C4-2B (cell line): ENCODE measurements at regions not wholly inside any gene's neighbourhood (a gene's known extent, or its start where the extent isn't known, plus 50 kb on each side); places are given as distances from the start of the nearest gene placed in this dataset.
"Not testable (repeated sequence)": the region's sequence is repeated elsewhere in the genome, so short reads cannot be mapped to it uniquely, and the experiment has no call there.

Source experiments
- H3K27ac ChIP-seq: fragments of 450-650 bp; 2 replicates; pipeline ENCODE4 v1.5.1; 2017
- ZFX ChIP-seq: fragments of 450-650 bp; IDR thresholded peaks from 2 replicates; pipeline ENCODE4 v1.6.1; 2017
- TF ChIP-seq, protein P1 (sequence below): fragments of 450-650 bp; conservative IDR thresholded peaks from 2 replicates; pipeline ENCODE4 v1.5.1; 2017; ENCODE audit warnings: mild to moderate bottlenecking

- TF ChIP-seq ZFX: no peak
- TF ChIP-seq, protein P1, sequence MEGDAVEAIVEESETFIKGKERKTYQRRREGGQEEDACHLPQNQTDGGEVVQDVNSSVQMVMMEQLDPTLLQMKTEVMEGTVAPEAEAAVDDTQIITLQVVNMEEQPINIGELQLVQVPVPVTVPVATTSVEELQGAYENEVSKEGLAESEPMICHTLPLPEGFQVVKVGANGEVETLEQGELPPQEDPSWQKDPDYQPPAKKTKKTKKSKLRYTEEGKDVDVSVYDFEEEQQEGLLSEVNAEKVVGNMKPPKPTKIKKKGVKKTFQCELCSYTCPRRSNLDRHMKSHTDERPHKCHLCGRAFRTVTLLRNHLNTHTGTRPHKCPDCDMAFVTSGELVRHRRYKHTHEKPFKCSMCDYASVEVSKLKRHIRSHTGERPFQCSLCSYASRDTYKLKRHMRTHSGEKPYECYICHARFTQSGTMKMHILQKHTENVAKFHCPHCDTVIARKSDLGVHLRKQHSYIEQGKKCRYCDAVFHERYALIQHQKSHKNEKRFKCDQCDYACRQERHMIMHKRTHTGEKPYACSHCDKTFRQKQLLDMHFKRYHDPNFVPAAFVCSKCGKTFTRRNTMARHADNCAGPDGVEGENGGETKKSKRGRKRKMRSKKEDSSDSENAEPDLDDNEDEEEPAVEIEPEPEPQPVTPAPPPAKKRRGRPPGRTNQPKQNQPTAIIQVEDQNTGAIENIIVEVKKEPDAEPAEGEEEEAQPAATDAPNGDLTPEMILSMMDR: no peak
These were observed 1404.2 kb downstream of the BRD1 start for GRCh38 chr22:48423481-48423911.

DNA sequence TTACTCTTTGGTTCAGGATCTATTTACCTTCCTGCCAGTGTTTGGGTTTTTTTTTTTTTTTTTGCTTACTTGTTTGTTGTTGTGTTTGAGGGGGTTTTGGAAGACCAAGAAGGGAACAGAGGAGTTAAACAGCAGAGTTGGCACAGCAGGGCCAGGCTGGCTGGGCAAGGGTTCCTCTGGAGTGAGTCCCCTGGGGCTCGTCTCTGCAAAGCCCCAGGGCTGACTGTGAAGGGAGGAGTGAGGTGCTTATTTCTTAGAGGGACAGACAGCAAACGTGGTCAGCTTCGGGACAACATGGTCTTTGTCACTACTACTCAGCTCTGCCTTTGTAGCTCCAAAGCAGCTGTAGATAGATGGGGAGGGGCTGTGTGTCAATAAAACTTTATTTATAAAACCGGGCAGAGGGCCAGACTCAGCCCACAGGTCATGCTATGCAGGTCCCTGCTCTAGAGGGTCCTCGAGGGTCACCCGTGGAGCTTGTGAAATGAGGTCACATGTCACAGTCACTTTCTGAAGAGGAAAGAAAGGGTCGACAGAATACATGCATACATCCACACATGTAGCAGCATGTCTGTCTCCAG lies 1404.7 kb downstream of the BRD1 start:
- no peak for TF ChIP-seq ZFX
- TF ChIP-seq, protein P1: no peak
- no peak overlapping the region for H3K27ac ChIP-seq

More at GRCh38 chr22:48423481-48423911, 1404.2 kb downstream of the BRD1 start:
- no peak overlapping the region for H3K27ac ChIP-seq

GRCh38 chr22:48418831-48419230 lies 1408.8 kb downstream of the BRD1 start:
- TF ChIP-seq, protein P1: no peak
- no peak for TF ChIP-seq ZFX
- H3K27ac ChIP-seq: no peak overlapping the region

- TF ChIP-seq ZFX: no peak
- H3K27ac ChIP-seq: no peak overlapping the region
These were observed 1410.2 kb downstream of the BRD1 start for GRCh38 chr22:48417225-48418070.

GRCh38 chr22:48416396-48417224 lies 1411.1 kb downstream of the BRD1 start:
- TF ChIP-seq, protein P1: no peak
- no peak for TF ChIP-seq ZFX
- no peak overlapping the region for H3K27ac ChIP-seq

DNA sequence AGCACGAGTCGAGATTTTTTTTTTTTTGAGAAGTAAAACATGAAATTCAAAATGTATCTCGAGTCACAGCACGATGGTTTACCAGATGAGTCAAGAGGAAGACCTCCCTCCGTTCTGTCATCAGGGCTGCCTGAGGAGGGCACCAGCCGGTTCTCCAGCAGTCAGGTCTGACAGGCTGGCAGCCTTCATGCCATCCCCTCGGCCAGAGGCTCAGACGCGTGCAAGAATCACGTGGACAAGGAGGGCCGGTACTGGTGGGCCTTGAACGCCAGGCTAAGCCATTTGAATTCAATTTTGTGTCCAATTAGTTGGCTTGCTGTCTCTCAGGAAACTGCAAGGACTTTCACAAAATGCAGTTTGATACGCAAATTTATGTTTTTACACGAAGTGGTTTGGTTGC lies 1412.2 kb downstream of the BRD1 start:
- TF ChIP-seq, protein P1: no peak
- TF ChIP-seq ZFX: no peak
- H3K27ac ChIP-seq: no peak overlapping the region

GRCh38 chr22:48414651-48415050 lies 1413.0 kb downstream of the BRD1 start:
- no peak overlapping the region for H3K27ac ChIP-seq
- TF ChIP-seq ZFX: no peak
- TF ChIP-seq, protein P1: no peak

DNA sequence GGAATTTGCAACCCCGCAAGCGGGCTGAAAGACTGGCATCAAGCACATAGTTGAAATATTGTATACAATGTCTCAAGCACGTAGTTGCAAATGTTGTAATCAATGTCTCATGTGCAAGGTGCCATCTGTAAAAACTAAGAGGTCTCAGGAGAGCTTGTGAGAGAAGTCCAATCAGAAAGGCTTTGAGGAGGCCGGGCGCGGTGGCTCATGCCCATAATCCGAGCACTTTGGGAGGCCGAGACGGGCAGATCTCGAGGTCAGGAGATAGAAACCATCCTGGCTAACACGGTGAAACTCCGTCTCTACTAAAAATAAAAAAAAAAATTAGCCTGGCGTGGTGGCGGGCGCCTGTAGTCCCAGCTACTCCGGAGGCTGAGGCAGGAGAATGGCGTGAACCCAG lies 1414.7 kb downstream of the BRD1 start:
- H3K27ac ChIP-seq: not testable (repeated sequence)
